ENCODE measurements at regions not wholly inside any gene's neighbourhood (a gene's known extent, or its start where the extent isn't known, plus 50 kb on each side); places are given as distances from the start of the nearest gene placed in this dataset.

GRCh38 chr7:136693166-136694119 lies 175.0 kb upstream of the CHRM2 start:
- Mint-ChIP-seq H3K27ac (no peak overlapping the region), H3K4me1 (no peaks in the 10 kb centered on the region), H3K27me3 (ENCODE audit: low read depth) (no peaks in the 10 kb centered on the region), H3K36me3 (ENCODE audit: insufficient read depth in 1 of 3, low read depth in 3 of 3) (no peaks in the 10 kb centered on the region), H3K4me3 (no peak overlapping the region), H3K9me3 (no peaks in the 10 kb centered on the region)
- Histone ChIP-seq H3K23ac (ENCODE audit: insufficient read length, low read depth, low read length) (no peak overlapping the region), H3K79me2 (ENCODE audit: insufficient read depth, low read length) (no peaks in the 10 kb centered on the region), H3K14ac (ENCODE audit: insufficient read depth, low read length) (no peak overlapping the region), H3K4me2 (ENCODE audit: insufficient read depth, insufficient read length, low read length) (no peak overlapping the region), H4K91ac (ENCODE audit: insufficient read length, low read depth, low read length) (no peak overlapping the region), H2AK5ac (ENCODE audit: insufficient read length, low read length) (no peak overlapping the region), H3K9me3 (ENCODE audit: control insufficient read depth, low read depth, low read length) (no peaks in the 10 kb centered on the region), H2AFZ (ENCODE audit: low read length) (no peak overlapping the region), H2BK12ac (ENCODE audit: insufficient read length, low read depth, low read length) (no peak overlapping the region), H2BK5ac (ENCODE audit: insufficient read length, low read length) (no peak overlapping the region), H3K9ac (ENCODE audit: extremely low read depth, insufficient read length, low read length) (no peak overlapping the region), H3K18ac (ENCODE audit: insufficient read length, low read depth, low read length) (no peak overlapping the region), H4K5ac (ENCODE audit: insufficient read length, low read depth, low read length) (no peak overlapping the region), H2BK120ac (ENCODE audit: low read depth, low read length, poor library complexity, severe bottlenecking) (no peak overlapping the region), H2BK15ac (ENCODE audit: low read depth, low read length) (no peak overlapping the region), H3K56ac (ENCODE audit: insufficient read length, low read depth, low read length) (no peak overlapping the region), H4K20me1 (ENCODE audit: control insufficient read depth, insufficient read depth, insufficient read length) (no peaks in the 10 kb centered on the region), H3K27me3 (ENCODE audit: insufficient read depth, low read length) (no peaks in the 10 kb centered on the region), H3T11ph (ENCODE audit: low read length) (no peak overlapping the region), H3K4me1 (ENCODE audit: insufficient read depth, low read length) (no peaks in the 10 kb centered on the region), H3K23me2 (ENCODE audit: insufficient read length, low read depth, low read length, poor library complexity, severe bottlenecking) (no peaks in the 10 kb centered on the region), H2BK20ac (ENCODE audit: low read depth, low read length, poor library complexity, severe bottlenecking) (no peak overlapping the region), H3K4ac (ENCODE audit: low read depth, low read length) (no peak overlapping the region), H3K27ac (ENCODE audit: insufficient read length, low read depth, low read length) (no peak overlapping the region), H4K8ac (replicated peaks; ENCODE audit: insufficient read length, low read depth, low read length) (no peak overlapping the region), H3K79me1 (ENCODE audit: insufficient read depth, low read depth, low read length, poor library complexity, severe bottlenecking) (no peaks in the 10 kb centered on the region)
- TF ChIP-seq CTCF (conservative IDR thresholded peaks at IDR 0.05) = no peak
- no peak for DNase-seq
- no CpG with 5 or more reads among the region's 4 CpGs for WGBS (ENCODE audit: extremely low coverage, insufficient read length, low lambda C conversion rate)
